Activated T-cell treated with anti-CD3 and anti-CD28 coated beads, Interleukin-2, amount 50 U/mL, for 4 hours (primary cell): ENCODE measurements at regions not wholly inside any gene's neighbourhood (a gene's known extent, or its start where the extent isn't known, plus 50 kb on each side); places are given as distances from the start of the nearest gene placed in this dataset.

ENCODE experiments used
- ATAC-seq, 2 donors: fragments of 200-7000 bp; cut with Tn5 transposase; one replicate each; pipeline ENCODE4 v1.10.0; 2021
- DNase-seq: peaks from one replicate; pipeline ENCODE4 v3.0.0-alpha.2; 2020
- H3K27me3 Mint-ChIP-seq: one replicate; pipeline ENCODE4 v1.8.0; 2021; ENCODE audit warnings: low read depth, mixed read lengths
- H3K36me3 Mint-ChIP-seq: one replicate; pipeline ENCODE4 v1.8.0; 2022; ENCODE audit warnings: mixed read lengths; ENCODE audit not compliant: insufficient read depth
- H3K4me1 Mint-ChIP-seq: one replicate; pipeline ENCODE4 v1.8.0; 2021; ENCODE audit warnings: low read depth, mixed read lengths
- H3K4me3 Mint-ChIP-seq: one replicate; pipeline ENCODE4 v1.8.0; 2021; ENCODE audit warnings: mild to moderate bottlenecking, moderate library complexity, mixed read lengths
- H3K9me3 Mint-ChIP-seq: one replicate; pipeline ENCODE4 v1.8.0; 2021; ENCODE audit warnings: mixed read lengths

DNA sequence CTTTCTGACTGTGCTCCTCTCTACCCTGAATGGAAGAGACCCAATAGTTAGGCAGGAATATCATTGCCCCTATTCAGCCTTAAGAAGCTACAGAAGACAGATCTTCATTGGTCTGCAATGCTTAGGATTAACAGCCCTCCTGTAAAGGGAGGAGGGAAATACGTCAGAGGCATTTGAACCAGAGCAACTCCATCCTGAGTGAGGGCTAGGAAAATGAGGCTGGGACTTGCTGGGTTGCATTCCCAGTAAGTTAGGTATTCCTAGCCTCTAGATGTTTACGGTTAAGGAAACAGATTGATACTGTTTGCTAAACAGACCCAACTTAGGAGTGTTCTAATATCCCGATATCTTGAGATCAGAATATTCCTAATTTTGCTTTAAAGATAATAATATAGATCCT is 63.5 kb downstream of the PCDH18 start:
- DNase-seq (no peak), ATAC-seq (no peak)
- Mint-ChIP-seq H3K4me1 (no peaks in the 10 kb centered on the region), H3K4me3 (no peak overlapping the region), H3K36me3 (no peaks in the 10 kb centered on the region), H3K27me3 (no peaks in the 10 kb centered on the region), H3K9me3 (peaks cover 12% of the 10 kb centered on the region)

DNA sequence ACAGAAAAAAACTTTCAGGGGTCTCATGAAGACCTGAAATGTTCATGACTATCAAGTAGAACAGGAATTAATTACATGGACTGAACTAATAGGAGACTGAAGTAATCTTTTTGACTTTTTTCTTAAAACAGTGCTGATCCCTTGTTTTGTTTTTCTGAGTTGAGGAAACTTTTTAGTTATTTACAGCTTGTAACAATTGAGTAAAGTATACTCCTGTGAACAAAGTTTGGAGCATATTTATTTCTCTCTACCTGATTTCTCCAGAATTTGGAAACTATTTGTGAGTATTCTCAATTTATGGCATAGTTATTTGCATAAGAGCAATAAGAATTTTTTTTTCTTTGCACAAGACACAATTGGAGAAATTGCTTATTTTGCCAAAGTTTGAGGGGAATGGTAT is 64.8 kb downstream of the PCDH18 start:
- no peak for ATAC-seq
- H3K36me3 Mint-ChIP-seq, result no peaks in the 10 kb centered on the region
- peaks cover 14% of the 10 kb centered on the region for H3K9me3 Mint-ChIP-seq
- H3K4me3 Mint-ChIP-seq, result no peak overlapping the region
- DNase-seq, result no peak
- no peaks in the 10 kb centered on the region for H3K4me1 Mint-ChIP-seq
- no peaks in the 10 kb centered on the region for H3K27me3 Mint-ChIP-seq

DNA sequence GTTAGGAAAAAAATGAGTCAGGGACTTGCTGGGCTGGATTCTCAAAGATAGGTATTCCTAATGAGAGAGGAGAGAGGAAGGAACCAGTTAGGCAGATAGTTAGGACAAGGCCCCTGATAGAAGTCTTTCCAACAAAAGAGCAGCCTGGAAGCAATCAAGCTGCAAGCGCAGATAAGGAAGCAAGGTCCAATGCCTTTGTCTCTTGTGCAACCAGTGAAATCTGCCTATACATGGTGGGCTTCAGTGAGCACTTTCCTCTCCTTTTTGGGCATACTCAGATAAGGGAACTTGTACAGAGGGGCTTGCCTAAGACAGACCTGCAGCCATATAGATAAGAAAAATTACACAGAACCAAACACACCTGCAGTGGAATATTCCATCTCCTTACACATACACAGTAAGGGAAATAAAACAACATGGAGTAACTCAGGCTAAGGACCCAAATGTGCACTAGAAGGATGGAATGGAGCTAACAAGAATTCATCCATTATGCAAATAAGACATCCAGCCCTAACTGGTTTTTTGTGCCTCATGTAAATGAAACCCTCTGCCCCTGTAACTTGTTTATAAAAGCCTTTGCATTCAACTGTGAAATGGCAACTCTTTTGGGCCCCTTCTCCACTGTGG is 68.8 kb downstream of the PCDH18 start:
- H3K4me1 Mint-ChIP-seq, result no peaks in the 10 kb centered on the region
- no peaks in the 10 kb centered on the region for H3K27me3 Mint-ChIP-seq
- H3K36me3 Mint-ChIP-seq, result no peaks in the 10 kb centered on the region

DNA sequence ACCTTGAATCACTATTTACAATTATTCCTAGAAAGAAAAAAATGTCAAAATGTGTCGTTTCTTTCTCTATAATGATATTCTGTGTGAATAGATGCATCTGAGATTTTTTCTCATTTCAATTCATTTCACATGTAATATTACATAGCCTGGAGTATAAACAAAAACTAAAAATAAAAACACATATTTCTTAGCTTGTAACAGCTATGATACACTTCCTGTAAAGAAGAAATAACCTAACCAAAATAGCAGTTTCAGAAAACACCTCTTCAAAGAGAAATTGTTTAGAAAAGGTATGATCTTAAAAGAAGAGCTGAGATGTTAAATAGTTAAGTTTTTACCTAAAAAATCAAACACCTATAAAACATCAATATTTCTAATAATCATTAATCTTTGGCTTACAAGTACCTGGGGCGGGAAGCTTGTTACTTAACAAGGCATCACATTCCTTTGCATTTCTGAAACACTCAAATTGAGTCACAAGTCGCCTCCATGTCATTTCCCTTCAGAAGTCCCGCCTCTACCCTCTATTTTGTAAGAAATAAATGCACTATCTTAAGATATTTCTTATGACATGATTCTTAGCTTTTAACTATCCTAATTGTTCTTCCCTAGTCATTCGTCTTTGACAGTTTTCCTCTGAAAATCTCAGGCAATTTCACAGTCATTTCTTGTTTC is 76.5 kb downstream of the PCDH18 start:
- Mint-ChIP-seq H3K4me1 (no peaks in the 10 kb centered on the region), H3K27me3 (no peaks in the 10 kb centered on the region)

More for the DNA sequence above, 68.8 kb downstream of the PCDH18 start:
- ATAC-seq (no peak), DNase-seq (no peak)
- H3K9me3 Mint-ChIP-seq, result peaks cover 14% of the 10 kb centered on the region
- H3K4me3 Mint-ChIP-seq, result no peak overlapping the region

DNA sequence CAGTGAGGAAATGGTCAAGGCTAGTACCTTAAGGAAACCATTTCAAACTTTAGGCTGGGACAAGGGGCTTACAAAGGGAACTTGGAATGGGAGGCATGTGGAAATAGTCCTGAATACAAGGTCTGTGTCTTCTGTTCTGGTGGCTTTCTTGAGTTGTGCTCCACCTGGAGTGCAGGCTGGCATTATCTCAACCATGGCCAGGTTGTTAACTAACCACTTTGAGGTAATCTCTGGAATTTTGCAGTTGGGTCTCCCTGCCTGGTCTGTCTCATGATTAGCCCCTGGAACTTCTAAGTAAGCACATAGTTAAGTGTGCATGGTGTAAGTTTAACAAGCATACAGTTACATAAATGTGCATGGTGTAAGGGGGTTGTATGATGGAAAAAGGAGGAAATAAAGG is 77.5 kb downstream of the PCDH18 start:
- ATAC-seq (no peak), DNase-seq (no peak)
- no peak overlapping the region for H3K4me3 Mint-ChIP-seq
- H3K9me3 Mint-ChIP-seq, result peaks cover 4% of the 10 kb centered on the region
- no peaks in the 10 kb centered on the region for H3K36me3 Mint-ChIP-seq
- no peaks in the 10 kb centered on the region for H3K27me3 Mint-ChIP-seq
- no peaks in the 10 kb centered on the region for H3K4me1 Mint-ChIP-seq

More for the DNA sequence above, 76.5 kb downstream of the PCDH18 start:
- DNase-seq (no peak), ATAC-seq (no peak)
- peaks cover 4% of the 10 kb centered on the region for H3K9me3 Mint-ChIP-seq
- H3K36me3 Mint-ChIP-seq, result no peaks in the 10 kb centered on the region
- no peak overlapping the region for H3K4me3 Mint-ChIP-seq

DNA sequence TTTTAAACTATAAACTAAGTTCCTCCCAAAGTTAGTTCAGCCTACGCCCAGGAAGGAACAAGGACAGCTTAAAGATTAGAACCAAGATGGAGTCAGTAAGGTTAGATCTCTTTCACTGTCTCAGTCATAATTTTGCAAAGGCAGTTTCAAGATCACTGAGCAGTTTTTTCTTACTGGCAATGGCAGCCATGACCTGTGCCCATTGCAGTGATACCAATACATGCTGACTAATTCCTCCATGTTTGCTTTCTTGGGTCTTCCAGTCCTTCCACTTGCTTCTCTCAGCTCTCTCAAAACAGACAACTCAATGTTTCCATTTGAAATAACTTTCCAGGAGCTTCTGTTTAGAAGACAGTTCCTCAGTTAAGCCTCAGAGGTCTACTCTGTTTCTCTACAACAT is 79.5 kb downstream of the PCDH18 start:
- Mint-ChIP-seq H3K4me1 (no peaks in the 10 kb centered on the region), H3K27me3 (no peaks in the 10 kb centered on the region), H3K4me3 (no peak overlapping the region), H3K36me3 (no peaks in the 10 kb centered on the region), H3K9me3 (peaks cover 4% of the 10 kb centered on the region)
- ATAC-seq, result no peak
- DNase-seq, result no peak

DNA sequence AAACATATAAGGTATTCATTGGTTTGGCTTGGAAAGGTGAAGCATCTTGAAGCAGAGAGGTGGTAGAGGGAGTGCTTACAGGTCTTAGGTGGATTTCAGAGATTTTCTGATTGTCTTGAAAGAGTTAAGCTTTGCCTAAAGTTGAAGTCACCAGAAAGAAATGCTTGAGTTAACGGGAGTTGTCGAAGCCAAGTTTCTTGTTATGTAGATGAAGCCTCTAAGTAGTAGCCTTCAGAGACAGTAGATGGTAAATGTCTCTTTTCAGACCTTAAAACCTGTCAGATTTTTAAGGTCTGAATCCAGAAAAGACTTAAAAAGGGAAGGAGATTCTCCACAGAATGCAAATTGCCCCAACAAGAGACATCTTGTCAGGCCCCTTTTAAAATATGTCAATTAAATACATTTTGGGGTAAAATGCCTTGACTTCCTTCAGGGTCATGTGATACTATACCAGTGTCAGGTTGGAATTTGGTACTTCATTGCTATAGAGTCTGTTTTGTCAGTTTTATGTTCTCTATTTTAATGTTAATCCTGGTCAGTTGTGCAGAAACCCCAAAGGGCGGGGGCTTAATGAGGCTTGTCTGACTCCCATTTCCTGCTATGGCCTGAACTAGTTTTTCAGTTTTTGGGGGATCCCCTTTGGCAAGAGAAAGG is 81.0 kb downstream of the PCDH18 start:
- Mint-ChIP-seq H3K4me1 (no peaks in the 10 kb centered on the region), H3K27me3 (no peaks in the 10 kb centered on the region), H3K9me3 (peaks cover 4% of the 10 kb centered on the region), H3K36me3 (no peaks in the 10 kb centered on the region), H3K4me3 (no peak overlapping the region)
- ATAC-seq (no peak), DNase-seq (no peak)

DNA sequence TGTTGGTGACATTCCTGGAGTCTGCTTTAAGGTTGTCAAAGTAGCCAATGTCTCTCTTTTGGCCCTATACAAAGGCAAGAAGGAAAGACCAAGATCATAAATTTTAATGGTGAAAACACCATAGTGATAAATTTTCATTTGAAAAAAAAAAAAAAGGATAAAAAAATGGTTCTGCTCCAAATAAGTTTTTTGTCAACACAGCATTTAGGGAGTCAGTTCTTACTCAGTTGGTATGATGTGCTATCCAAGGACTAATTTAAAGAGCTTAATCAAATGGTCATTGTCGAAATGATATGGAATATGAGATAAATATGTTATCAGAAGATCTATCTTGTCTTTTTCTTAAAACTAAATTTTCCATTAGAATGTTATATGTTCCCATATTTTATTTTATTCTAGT is 83.9 kb downstream of the PCDH18 start:
- DNase-seq, result no peak

DNA sequence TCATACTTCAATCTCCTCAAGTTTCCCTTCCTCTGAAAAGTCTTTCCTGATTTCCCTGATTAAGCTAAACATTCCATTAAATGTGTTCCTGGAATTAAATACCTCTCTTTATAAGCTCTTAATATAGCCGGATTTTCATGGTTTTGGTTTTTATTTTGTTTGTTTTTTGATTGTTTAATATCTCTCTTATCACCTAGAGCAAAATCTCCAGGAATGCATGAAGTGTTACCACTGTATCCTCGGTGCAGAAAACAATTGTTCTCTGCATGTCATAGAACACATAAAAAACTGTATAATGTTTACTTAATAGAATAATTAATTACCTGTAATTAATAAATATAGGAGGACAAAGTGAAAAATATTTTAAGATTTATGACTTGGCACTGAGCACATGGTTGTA is 86.2 kb downstream of the PCDH18 start:
- no peaks in the 10 kb centered on the region for H3K27me3 Mint-ChIP-seq
- no peaks in the 10 kb centered on the region for H3K36me3 Mint-ChIP-seq
- no peaks in the 10 kb centered on the region for H3K4me1 Mint-ChIP-seq
- no peak overlapping the region for H3K4me3 Mint-ChIP-seq
- DNase-seq, result no peak
- ATAC-seq, result no peak
- peaks cover 3% of the 10 kb centered on the region for H3K9me3 Mint-ChIP-seq

More for the DNA sequence above, 83.9 kb downstream of the PCDH18 start:
- Mint-ChIP-seq H3K9me3 (peaks cover 3% of the 10 kb centered on the region), H3K27me3 (no peaks in the 10 kb centered on the region), H3K36me3 (no peaks in the 10 kb centered on the region), H3K4me3 (no peak overlapping the region), H3K4me1 (no peaks in the 10 kb centered on the region)
- ATAC-seq, result no peak

DNA sequence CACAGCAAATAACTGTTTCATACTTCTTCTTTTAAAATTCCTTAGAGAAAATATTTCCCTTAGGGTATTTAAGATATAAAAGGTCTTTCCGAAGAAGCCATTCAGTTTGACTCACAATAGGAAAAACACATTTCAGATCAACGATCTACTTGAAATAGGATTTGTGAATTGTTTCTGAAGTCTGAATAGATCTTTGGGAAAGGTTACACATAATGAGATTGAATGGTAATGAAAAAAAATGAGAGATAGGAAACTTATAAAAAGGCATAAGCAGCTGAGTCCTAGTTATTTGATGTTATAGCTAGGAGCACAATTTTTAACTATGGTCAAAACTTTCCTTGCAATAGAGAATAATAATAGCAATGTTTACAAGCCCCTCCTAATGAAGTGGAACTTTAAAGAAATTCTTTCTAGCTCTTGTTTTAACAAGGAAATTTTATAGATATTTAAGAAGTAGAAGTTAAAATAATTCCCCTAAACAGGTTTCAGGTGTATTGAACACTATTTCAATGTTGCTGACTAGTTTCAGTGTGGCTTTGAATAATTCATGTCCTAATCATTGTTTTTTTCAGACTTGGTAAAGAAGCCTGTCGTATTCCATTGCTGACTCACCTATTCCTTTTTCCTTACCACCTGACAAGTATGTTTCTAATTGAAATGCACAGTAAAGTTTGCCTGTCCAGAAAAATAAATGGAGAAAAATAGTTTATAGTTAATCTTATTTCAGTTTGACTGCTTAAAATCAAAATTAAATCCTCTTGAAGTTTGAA is 89.1 kb downstream of the PCDH18 start:
- no peaks in the 10 kb centered on the region for H3K36me3 Mint-ChIP-seq
- no peak for DNase-seq
- no peaks in the 10 kb centered on the region for H3K4me1 Mint-ChIP-seq
- H3K27me3 Mint-ChIP-seq, result no peaks in the 10 kb centered on the region
- H3K4me3 Mint-ChIP-seq, result no peak overlapping the region
- ATAC-seq, result no peak
- peaks cover 3% of the 10 kb centered on the region for H3K9me3 Mint-ChIP-seq

DNA sequence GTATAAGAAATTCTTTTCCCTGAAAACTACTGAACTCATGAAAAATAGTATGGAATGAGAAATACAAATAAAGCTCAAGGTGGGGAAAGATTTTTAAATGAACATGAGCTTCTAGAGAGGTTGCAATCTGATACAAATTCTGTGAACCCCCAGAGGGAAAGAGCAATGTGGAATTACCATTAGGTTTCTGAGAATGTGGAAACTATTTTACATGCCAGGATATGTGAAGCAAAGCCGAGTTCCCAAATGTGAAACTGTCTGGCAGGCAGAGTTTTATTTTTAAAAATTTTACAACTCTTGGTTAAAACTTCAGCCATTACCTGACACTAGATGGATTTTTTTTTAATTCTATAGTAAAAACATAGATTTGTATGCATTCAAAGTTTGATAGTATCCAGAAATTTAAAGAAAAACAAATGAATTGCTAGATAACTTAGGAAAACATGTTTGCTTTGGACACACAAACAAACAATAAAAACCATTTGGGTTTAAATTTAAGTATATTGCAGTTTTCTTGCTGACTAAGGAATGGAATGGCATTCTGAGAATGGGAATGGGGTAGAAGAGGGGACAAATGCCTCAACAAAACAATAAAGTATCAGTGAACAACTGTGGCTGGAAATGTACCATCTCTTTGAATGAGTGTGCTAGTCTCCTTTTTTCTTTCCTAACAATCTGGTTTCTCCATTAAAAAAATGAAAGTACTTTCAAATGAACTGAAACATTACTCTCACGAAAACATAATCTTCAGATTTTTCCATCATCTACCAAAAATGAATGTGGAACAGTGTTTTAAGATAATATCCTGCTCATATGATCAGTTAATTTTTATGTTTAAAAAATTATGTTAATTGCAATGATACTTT is 99.6 kb downstream of the PCDH18 start:
- Mint-ChIP-seq H3K9me3 (peaks cover 5% of the 10 kb centered on the region), H3K36me3 (no peaks in the 10 kb centered on the region), H3K4me1 (no peaks in the 10 kb centered on the region), H3K27me3 (no peaks in the 10 kb centered on the region), H3K4me3 (no peak overlapping the region)
- no peak for ATAC-seq
- no peak for DNase-seq

DNA sequence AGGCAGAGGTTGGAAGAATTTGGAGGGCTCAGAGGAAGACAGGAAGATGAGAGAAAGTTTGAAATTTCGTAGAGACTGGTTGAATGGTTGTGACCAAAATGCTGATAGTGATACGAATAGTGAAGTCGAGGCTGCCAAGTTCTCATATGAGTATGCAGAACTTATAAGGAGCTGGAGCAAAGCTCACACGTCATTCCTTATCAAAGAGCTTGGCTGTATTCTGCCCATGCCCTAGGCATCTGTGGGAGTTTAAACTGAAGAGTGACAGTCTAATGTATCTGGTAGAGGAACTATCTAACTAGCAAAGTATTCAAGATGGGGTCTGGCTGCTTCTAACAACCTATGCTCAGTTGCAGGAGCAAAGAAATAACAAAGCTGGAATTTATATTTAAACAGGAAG is 102.1 kb downstream of the PCDH18 start:
- Mint-ChIP-seq H3K9me3 (peaks cover 2% of the 10 kb centered on the region), H3K4me1 (no peaks in the 10 kb centered on the region), H3K36me3 (no peaks in the 10 kb centered on the region), H3K27me3 (no peaks in the 10 kb centered on the region), H3K4me3 (no peak overlapping the region)
- ATAC-seq (no peak), DNase-seq (no peak)

DNA sequence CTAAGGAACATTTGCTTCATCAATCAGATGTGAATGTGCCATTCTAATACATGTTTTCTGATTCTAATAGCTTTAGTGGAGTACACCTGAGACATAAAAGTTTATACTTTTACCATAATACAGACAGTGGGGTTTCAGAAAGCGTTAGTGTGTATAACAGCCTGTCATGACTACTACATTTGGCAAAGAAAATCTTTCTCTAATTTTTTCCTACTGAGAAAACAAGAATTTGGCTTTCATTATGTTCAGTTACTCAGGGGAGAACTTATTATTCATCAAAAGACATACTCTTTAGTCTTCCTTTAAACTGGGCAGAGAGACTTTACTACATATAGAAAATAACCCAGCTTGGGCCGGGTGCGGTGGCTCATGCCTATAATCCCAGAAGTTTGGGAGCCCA is 104.9 kb downstream of the PCDH18 start:
- ATAC-seq, result no peak
- no peak for DNase-seq
- no peaks in the 10 kb centered on the region for H3K36me3 Mint-ChIP-seq
- peaks cover 10% of the 10 kb centered on the region for H3K9me3 Mint-ChIP-seq
- no peak overlapping the region for H3K4me3 Mint-ChIP-seq
- H3K4me1 Mint-ChIP-seq, result no peaks in the 10 kb centered on the region
- no peaks in the 10 kb centered on the region for H3K27me3 Mint-ChIP-seq

DNA sequence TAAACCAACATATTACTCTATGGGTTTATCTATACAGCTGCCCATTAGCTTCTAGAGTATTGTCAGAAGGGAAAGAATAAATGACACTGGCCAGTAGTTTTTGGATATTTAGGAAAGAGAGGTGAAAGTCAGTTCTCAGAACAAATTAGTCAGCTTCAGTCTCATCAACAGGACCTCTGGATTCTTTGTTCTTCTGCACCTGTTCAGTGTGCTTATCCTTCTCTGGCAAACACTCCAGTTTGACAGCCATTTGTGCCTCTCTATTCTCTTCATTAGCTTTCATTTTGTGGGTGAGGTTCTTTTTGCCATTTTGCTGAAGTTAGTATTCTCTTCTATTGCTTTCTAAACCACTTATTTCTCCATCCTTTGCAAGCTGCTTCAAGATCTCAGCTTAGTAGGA is 107.0 kb downstream of the PCDH18 start:
- H3K9me3 Mint-ChIP-seq, result peaks cover 10% of the 10 kb centered on the region

More for the DNA sequence above, 107.0 kb downstream of the PCDH18 start:
- DNase-seq (no peak), ATAC-seq (no peak)
- H3K36me3 Mint-ChIP-seq, result no peaks in the 10 kb centered on the region
- no peak overlapping the region for H3K4me3 Mint-ChIP-seq
- H3K4me1 Mint-ChIP-seq, result no peaks in the 10 kb centered on the region
- H3K27me3 Mint-ChIP-seq, result no peaks in the 10 kb centered on the region
